ENCODE measurements at regions not wholly inside any gene's neighbourhood (a gene's known extent, or its start where the extent isn't known, plus 50 kb on each side); places are given as distances from the start of the nearest gene placed in this dataset.
"Not testable (repeated sequence)": the region's sequence is repeated elsewhere in the genome, so short reads cannot be mapped to it uniquely, and the experiment has no call there.

DNA sequence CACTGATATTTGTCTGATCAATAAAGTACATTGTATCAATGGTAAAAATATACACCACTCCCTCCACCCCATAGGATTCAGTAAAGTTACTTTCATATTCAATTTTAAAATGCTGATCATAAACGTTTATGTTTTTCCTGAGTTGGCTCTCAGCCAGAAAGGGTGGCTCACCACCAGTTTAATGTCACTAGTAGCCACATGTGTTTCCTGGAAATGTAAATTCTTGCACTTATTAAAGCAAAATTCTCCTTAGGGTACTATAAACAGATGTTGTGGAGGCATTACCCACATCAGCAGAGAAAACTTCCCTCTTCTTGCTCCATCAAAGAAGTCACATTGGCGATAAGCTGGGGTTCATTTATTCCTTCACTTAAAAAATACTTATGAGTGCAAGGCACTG lies 210.3 kb downstream of the SREK1 start:
- DNase-seq, result no peak

DNA sequence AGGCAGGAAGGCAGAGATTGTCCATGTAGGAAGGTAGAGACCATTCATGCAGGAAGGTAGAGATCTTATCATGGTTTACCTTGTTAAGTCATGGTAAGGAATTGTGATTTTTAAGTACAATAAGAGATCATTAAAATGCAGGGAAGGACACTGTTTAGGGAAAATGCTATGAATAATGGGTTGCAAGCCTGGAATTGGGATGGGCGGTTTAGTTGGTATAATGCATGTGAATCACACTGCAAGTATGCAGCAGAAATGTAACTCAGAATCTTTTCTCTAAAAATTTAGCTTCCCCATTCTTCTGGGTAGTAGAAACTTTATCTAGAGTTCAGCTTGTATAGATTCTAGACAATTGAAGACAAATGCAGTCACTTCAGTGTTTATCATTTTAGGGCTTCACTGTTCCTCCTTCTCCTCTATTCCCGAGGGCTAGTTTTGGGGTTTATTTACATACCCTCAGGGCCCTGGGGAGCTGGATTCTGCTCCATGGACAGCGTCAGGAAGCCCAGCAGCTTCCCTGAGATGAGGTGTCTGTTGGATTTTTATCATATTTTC lies 212.0 kb downstream of the SREK1 start:
- no peak for DNase-seq

DNA sequence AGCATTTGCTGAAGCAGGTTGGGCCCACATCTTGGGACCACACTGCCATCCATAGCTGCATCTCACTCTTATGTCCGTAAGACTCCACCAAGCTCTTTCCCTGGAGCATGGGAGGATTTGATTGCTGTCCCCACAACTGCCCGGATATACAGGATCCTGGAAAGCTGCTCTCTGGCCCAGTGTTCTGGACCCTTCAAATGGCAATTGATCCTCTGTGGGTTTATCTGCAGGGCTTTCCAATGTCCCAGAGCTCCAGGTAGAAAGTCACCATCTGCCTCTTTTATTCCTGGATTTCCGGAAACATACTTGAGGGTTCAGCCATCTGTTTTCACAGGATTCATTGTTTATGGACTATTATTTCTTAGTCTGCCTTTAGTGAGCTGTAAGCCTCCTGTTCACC lies 214.6 kb downstream of the SREK1 start:
- DNase-seq, result no peak

DNA sequence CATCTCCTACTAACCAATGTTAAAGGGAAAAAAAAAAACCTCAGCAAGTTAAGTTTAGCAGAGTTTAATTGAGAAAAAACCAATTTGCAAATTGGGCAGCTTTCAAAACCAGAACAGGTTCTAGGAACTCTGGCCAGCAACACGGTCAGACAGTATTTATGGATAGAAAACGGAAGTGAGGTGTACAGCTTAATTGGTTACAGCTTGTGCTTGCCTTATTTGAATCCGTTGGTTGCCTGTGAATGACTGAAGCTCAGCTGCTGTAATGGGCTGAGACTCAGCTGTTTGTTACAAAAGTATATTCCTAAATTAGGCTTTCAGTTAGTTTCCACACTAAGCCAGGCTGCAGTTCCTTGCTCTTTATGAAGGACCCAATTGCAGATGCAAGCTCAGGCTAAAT lies 217.0 kb downstream of the SREK1 start:
- no peak for DNase-seq

DNA sequence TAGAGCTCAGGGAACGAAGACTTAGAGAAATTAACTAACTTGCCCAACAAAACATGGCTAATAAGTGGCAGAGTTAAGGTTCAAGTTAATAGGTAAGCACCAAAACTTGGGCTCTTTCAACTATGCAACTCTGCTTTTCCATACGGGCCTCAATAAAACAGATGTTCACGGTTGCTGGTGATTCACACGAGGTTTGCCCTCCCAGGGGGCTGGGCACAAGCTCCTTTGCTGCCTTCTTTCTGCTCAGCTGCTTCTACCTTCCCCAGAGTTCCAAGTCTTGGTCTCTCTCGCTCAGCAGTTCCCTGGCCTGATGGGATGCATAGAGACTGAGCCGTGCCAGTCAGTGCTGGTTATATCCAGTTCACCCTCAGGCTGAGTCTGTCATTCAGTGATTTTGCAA lies 217.9 kb downstream of the SREK1 start:
- no peak for DNase-seq

DNA sequence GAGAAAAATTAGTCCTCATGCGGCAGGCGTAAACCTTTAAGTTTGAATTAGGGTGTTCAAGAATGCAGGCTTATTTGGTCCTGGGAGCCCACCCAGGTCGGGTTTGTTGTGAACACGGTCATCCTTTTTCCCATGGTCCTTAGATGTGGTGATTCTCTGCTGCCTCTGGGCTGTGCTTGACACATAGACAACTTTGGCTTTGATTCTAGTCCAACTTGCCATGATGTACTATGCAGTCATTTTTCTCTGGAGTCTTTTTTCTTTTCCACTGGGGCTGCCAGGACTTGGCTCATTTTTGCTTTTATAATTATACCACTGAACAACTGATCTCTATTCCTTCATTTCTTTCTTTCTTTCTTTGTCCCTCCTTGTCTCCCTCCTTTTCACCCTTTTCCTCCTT lies 218.6 kb downstream of the SREK1 start:
- no peak for DNase-seq

DNA sequence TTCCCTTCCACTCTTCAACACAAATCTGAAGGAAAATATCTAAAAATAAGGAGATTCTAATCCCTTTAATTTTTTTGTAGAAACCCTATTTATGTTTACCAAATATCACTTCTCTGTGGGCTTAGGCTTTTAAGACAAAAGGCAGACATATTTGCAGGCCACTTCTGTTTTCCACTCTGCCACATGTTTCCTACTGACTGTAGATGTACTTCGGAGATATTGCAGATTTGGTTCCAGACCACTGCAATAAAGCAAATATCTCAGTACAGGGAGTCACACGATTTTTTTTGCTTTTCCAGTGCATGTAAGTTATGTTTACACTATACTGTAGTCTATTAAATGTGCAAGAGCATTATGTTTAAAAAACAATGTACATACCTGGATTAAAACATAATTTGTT lies 219.0 kb downstream of the SREK1 start:
- DNase-seq, result no peak

DNA sequence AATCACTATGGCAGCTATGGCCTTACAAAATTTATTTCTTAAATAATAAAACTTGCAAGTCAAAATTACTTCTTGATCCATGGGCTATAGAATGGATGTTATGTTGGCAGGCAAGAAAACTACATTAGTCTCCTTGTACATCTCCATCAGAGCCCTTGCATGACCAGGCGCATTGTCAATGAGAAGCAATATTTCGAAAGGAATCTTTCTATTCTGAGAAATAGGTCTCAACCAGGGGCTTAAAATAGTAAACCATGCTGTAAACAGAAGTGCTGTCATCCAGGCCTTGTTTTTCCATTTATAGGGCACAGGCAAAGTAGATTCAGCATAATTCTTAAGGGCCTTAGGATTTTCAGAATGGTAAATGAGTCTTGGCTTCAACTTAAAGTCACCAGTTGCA lies 220.1 kb downstream of the SREK1 start:
- DNase-seq, result no peak

DNA sequence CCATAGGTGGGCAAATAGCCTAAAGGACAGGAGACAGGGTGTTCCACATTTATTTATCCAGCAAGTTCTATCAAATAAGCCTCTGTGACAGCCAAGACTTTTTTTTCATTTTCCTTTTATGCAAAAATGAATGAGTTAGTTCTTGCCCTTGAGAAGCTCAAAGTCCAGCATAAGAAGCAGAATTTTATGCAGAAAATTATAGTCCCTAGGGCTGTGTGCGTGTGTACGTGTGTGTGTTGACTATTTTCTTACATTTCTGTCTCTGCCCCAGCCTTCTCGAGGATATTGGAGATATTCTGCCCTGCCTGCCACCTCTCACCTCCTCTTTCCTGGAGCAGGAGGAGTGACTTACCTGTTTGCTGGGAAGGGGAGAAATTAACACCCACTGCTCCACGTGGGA lies 221.9 kb downstream of the SREK1 start:
- DNase-seq, result no peak

DNA sequence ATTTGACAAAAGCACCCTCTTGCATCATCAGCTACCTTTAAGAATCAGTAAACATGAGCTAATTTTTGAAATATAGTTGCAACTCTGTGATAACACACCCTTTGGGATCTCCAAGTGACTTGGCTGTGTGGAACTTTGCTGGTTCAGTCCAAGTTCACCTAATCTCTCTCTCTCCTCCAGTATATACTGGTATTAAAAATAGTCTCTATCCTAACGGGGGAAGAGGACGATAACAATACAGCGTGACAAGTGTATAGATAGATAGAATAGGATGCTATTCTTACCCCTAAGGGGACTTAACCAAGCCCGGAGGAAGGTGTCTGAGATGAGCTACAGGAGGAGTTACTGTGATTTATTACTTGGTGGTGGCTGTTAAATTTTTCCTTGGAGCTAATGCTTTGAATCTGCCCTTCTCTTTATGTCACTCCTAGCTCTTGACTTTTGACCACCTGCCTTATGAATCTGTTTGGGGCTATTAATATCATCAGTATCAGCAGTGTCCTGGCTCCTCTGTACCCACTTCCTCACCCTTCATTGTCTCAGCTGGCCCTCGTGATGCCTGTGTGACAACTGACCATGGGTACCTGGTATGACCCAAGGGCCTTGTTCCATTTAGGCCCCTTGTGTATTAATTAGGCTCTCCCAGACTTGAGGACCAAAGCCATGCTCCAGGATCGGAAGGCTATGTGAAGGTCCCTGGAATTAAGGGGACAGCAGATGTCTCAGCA lies 223.9 kb downstream of the SREK1 start:
- DNase-seq, result no peak

DNA sequence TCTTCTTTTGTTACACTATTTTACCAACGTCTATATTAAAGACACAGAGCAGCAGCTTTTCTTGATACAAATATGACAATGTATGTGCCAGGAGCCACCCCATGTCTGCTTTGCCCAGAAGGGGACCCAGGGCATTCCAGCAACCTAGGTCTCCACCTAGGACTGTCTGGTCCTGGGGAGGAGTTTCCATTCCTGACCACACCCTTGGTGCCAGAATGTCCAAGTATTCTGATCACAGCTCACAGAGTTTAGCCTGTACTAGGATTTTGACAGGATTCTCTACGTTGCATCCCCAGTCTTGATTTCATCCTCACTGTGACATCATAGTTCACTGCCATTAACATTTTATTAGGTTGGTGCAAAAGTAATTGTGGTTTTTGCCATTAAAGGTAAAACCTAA lies 224.7 kb downstream of the SREK1 start:
- DNase-seq, result no peak

DNA sequence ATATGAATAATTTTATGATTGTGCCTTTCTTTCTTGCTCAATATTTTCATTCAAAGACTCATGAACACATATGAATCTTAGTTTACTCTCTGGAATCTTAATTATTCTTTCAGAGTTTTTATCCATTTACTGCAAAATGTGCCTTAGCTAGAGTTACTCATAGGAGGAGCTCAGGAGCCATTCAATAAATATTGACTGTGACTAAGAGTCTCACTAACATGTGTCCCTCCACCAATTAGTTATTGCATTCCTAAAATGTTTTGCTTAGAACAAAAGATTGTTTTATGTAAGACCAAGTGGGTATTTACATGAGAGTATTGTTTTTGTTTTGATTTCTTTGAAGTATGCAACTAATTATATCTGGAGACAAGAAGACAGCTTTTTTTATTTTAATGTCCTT lies 218.4 kb upstream of the MAST4 start:
- no peak for DNase-seq

DNA sequence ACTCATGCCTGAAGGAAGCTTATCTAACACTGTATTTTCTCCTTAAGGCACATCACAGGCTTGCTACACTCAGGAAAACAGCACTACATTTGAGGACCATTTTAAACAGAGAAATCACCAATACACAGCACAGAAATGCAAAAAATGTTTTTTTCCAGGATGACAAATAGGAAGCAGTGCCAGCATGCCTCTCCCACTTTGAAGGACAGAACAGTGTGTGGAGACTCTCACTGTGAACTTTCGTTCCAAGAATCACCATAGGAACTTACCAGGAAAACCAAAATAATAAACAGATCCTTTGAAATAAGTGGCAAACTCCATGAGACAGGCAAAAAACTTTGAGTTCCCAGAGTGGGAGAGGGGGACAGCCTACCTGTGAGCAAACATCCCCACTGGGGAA lies 217.8 kb upstream of the MAST4 start:
- DNase-seq, result no peak

DNA sequence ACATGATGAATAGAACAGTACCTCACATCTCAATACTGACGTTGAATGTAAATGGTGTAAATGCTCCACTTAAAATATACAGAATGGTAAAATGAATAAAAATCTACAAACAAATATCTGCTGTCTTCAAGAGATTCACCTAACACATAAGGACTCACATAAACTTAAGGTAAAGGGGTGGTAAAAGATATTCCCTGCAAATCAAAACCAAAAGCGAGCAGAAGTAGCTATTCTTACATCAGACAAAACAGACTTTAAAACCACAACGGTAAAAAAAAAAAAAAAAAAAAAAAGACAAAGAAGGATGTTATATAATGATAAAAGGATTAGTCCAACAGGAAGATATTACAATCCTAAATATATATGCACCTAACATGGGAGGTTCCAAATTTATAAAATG lies 214.0 kb upstream of the MAST4 start:
- no peak for DNase-seq

DNA sequence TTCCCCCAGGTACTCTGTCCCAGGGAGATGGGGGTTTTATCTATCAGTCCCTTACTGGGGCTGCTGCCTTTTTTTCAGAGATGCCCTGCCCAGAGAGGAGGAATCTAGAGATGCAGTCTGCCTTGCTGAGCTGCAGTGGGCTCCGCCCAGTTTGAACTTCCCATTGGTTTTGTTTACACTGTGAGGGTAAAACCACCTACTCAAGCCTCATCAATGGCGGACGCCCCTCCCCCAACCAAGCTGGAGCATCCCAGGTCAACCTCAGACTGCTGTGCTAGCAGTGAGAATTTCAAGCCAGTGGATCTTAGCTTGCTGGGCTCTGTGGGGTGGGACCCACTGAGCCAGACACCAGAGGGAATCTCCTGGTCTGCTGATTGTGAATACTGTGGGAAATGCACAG lies 191.0 kb upstream of the MAST4 start:
- not testable (repeated sequence) for DNase-seq

DNA sequence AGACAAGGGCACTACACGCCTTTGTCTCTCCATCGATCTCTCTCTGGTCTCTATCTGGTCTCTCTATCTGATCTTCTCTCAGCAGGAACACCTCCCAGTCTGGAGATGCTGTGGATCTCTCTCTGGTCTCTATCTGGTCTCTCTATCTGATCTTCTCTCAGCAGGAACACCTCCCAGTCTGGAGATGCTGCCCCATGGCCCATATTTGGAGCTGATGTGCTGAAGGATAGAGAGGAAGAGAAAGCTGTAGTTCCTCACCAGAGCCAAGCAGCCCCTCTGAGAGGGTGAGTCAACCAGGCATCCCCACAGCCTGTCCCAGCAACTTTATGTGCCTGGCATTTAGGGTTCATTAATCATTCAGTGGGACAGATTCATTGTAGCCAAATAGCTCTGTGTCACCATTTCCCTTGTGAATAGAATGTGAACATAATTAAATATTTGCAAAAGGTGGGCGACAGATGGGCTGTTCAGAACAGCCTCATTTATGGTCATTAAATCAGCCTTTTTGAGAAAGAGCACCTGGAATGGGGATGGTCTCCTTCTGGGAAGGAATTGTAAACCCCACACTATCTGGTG lies 189.3 kb upstream of the MAST4 start:
- no peak for DNase-seq

DNA sequence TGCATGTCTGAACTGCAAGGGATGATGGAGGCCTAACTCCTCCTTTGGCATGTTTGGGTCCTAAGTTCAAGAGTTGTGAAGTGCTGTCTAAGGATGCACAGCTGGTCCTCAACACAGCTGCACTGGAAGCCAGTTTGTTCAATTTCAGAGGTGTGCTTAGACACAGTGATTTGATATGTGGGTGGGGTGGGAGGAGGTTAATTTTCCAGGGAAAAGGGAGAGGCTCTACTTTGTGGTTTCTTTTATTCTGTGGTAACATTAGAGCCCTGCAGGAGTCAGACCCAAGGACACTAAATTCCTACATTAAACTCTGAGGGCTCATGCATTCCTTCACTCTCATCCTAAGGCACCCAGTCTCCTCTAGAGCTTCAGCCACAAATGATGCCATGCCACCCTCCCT lies 188.4 kb upstream of the MAST4 start:
- DNase-seq, result no peak

DNA sequence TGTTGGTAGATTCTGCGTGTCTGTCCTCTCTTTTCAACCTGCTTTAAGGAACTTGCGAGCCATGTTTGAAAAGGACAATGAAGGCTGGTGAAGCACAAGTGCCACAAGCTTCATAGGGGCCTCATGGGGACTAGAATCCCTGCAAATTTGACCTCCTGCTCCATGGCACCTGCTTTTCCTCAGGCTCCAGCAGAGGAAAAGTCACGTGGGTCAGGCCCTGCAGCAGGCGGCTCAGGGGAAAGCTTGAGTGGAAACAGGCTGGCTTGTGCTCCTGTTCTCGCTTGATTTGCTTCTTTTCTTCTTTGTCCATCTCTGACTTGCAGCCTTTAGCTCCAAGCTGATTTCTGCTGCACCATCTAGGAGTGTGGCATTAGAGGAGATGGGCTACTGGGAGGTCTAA lies 187.6 kb upstream of the MAST4 start:
- no peak for DNase-seq

DNA sequence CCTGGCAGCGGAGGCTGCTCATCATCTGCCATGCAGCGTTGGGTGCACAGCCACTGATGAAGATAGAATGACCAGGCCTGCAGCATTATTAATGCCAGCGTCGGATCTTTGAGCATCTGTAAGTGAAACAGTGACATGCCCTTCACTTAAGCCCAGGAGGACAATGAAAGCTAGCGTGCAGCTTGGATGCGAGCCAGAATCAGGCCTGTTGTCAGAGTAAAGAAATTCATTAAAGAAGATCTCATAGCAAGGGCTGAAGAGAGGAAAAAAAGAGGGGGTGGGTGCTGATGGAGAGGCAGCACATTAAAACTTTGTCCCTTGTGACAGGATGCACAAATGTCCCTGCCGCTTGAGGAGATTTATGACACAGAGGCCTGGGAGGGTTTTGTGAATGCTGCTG lies 186.1 kb upstream of the MAST4 start:
- DNase-seq, result no peak

DNA sequence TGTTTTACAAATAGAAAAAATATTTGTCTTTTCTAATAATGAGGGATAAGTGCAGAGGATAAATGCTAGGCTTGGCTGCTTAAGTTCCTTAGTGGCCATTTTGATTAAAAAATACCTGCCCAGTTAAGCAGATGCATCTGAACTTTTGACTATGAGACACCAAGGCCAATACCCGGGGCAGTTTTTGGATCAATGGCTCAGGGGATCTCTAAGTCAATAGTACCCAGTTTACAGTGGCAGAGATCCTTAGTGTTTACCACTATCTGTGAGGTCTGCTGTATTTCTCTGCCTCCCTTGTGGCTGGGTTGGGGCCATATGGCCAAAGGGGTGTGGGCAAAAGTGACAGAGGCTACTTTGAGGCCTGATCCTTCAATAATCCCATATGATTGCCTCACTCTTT lies 184.5 kb upstream of the MAST4 start:
- no peak for DNase-seq

DNA sequence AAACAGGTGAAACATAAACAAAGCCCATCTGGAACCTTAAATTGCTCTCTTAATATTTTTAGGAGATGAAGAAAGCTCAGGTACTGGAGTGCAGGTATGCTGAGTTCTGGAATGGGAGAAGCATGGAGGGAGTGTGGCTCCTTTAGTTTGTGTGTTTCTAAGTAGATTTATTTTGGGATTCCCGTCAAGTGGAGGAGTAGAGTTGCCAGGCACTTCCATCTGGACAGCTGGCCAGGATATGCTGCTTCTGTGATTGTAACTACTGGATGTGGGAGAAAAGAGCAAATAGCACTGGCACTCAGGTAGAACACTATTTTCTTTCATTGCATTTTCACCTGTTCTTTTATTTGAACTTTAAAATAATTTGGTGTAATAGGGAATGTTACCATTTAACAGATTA lies 182.3 kb upstream of the MAST4 start:
- no peak for DNase-seq

DNA sequence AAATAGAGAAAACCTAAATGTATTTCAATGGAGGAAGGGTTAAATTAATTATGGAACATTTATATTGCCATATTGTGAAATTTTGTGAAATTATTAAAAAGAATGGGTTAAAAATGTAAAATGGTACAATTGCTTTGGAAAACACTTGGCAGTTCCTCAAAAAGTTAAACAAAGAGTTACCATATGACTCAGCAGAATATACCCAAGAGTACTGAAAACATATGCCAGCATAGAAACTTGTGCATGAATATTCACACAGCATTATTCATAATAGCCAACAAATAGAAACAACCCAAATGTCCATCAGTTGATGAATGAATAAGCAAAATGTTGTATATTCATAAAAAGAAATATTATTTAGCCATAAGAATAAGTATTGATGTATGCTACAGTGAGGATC lies 181.0 kb upstream of the MAST4 start:
- DNase-seq, result no peak

DNA sequence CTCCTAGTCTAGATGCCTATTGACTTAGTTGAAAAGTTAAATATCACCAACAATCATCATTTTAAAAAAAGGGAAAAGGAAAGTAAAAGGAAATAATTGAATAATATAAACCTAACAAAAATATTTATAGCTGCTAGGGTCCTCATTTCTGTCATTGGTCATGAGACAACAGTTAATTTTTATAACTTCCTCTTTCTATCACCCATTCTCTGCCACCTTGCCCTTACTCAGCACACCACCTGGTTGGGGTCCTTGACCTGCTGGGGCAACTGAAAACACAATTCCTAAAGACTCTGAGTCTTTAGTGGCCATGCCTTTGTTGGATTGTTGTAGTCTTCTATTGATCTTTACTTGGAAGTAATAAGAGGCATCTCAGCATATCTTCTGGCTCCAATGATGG lies 179.5 kb upstream of the MAST4 start:
- no peak for DNase-seq

DNA sequence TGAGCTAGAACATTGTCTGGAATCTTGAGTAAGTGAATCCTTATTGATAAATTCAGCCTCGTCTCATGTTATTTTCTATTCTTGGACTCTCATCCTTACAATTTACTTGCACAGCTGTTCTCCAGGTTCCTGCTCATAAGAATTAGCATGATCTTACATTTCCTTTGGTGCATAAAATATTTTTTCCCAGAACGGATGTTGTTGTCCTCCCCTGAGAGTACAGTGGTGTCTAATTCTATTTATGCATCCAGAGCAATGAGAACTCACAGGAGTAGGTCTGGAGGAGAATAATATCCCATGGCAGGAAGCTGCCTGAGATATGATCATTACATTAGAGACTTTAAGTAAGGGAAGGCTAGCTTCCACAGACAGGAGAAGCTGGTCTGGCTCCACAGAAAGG lies 178.4 kb upstream of the MAST4 start:
- DNase-seq, result no peak

DNA sequence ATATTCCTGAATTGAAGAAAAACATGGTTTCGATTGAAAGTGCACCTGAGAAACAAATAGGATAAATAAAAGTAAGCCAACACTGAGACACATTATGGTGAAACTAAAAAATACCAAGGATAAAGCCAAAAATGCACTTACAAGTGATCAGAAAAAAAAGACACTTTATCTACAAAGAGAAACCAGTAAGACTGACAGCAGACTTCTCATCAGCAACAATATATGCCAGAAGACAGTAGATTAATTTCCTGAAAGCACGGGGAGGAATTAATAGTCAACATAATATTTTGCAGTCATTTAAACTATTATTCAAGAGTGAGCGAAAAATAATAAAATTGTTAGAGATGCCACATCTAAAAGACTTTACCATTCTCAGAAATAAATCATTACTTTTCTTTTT lies 172.7 kb upstream of the MAST4 start:
- no peak for DNase-seq
